IMR-90 (cell line): ENCODE measurements at regions not wholly inside any gene's neighbourhood (a gene's known extent, or its start where the extent isn't known, plus 50 kb on each side); places are given as distances from the start of the nearest gene placed in this dataset.

Source experiments
- ATAC-seq: fragments of 200-7000 bp; cut with Tn5 transposase; 2 replicates; pipeline ENCODE4 v1.9.1; 2020; ENCODE audit warnings: low read depth, mild to moderate bottlenecking, moderate library complexity
- BruUV-seq: library from RNA; stranded (reverse); fragments of 400-500 nt; replicated peaks from 2 replicates; lab custom pipeline; 2021; lab: Mats Ljungman, UMichigan
- CTCF ChIA-PET: fragments of 300-600 bp; formaldehyde crosslinking; extraction: SDS; loops from one replicate; lab custom pipeline; 2021; ENCODE audit warnings: antibody characterized with exemption; lab: Yijun Ruan, JAX
- POLR2A ChIA-PET: fragments of 300-600 bp; sonication (Branson Sonifier 250); formaldehyde crosslinking; loops from one replicate; lab custom pipeline; 2022; ENCODE audit warnings: antibody characterized with exemption; ENCODE audit not compliant: unreplicated experiment; lab: Charles Lee
- DNase-seq: peaks from one replicate; pipeline ENCODE4 v3.0.0; 2013
- H2AFZ ChIP-seq: replicated peaks from 2 replicates; pipeline ENCODE3; 2013; ENCODE audit warnings: low read length, mild to moderate bottlenecking; ENCODE audit not compliant: poor library complexity
- H2AK5ac ChIP-seq: 2 replicates; pipeline ENCODE4 v1.6.1; 2013; ENCODE audit warnings: low read depth, low read length, inconsistent platforms
- H2AK9ac ChIP-seq: replicated peaks from 2 replicates; pipeline ENCODE3; 2013; ENCODE audit warnings: mild to moderate bottlenecking, low read depth, low read length, moderate library complexity; ENCODE audit not compliant: poor library complexity
- H2BK120ac ChIP-seq: 2 replicates; pipeline ENCODE4 v1.6.1; 2013; ENCODE audit warnings: low read depth, low read length, inconsistent platforms
- H2BK15ac ChIP-seq: 3 replicates; pipeline ENCODE4 v1.6.1; 2013; ENCODE audit warnings: low read depth, low read length, inconsistent platforms
- H2BK20ac ChIP-seq: 2 replicates; pipeline ENCODE4 v1.6.1; 2013; ENCODE audit warnings: low read depth, mild to moderate bottlenecking, inconsistent platforms, low read length, moderate library complexity
- H2BK5ac ChIP-seq: 2 replicates; pipeline ENCODE4 v1.6.1; 2013; ENCODE audit warnings: mild to moderate bottlenecking, low read depth, low read length, inconsistent platforms; ENCODE audit not compliant: poor library complexity, severe bottlenecking
- H3K14ac ChIP-seq: replicated peaks from 2 replicates; pipeline ENCODE4 v1.6.1; 2013; ENCODE audit warnings: low read depth, low read length, inconsistent platforms
- H3K18ac ChIP-seq: 2 replicates; pipeline ENCODE4 v1.6.1; 2013; ENCODE audit warnings: low read depth, low read length, control low read depth
- H3K23ac ChIP-seq: 2 replicates; pipeline ENCODE4 v1.6.1; 2013; ENCODE audit warnings: low read depth, low read length, inconsistent platforms
- H3K27ac ChIP-seq: 2 replicates; pipeline ENCODE4 v1.5.1; 2013; ENCODE audit warnings: mild to moderate bottlenecking, control low read depth, low read length; ENCODE audit not compliant: insufficient read depth
- H3K27me3 ChIP-seq: 2 replicates; pipeline ENCODE4 v1.6.1; 2013; ENCODE audit warnings: low read length; ENCODE audit not compliant: control insufficient read depth, insufficient read depth
- H3K36me3 ChIP-seq: 2 replicates; pipeline ENCODE4 v1.6.1; 2013; ENCODE audit warnings: low read length, mixed read lengths; ENCODE audit not compliant: control insufficient read depth, insufficient read depth
- H3K4ac ChIP-seq: 2 replicates; pipeline ENCODE4 v1.6.1; 2013; ENCODE audit warnings: low read depth, low read length, inconsistent platforms
- H3K4me1 ChIP-seq: 2 replicates; pipeline ENCODE4 v1.6.1; 2013; ENCODE audit warnings: low read length, mixed read lengths; ENCODE audit not compliant: control insufficient read depth, insufficient read depth
- H3K4me2 ChIP-seq: 2 replicates; pipeline ENCODE4 v1.6.1; 2013; ENCODE audit warnings: low read depth, mild to moderate bottlenecking, control low read depth, low read length, moderate library complexity
- H3K4me3 ChIP-seq: 2 replicates; pipeline ENCODE4 v1.5.1; 2013; ENCODE audit warnings: low read depth, mild to moderate bottlenecking, control low read depth, low read length, moderate library complexity; ENCODE audit not compliant: insufficient read depth
- H3K56ac ChIP-seq: 2 replicates; pipeline ENCODE4 v1.6.1; 2013; ENCODE audit warnings: low read length, inconsistent platforms; ENCODE audit not compliant: insufficient read depth; ENCODE audit errors: extremely low read depth
- H3K79me1 ChIP-seq, 2 experiments: 2 replicates each; pipeline ENCODE4 v1.6.1; 2013; ENCODE audit warnings: low read length in 2 of 2, inconsistent platforms in 1 of 2, low read depth in 1 of 2
- H3K9ac ChIP-seq: 2 replicates; pipeline ENCODE4 v1.6.1; 2013; ENCODE audit warnings: low read depth, low read length, control low read depth
- H3K9me1 ChIP-seq: 2 replicates; pipeline ENCODE4 v1.6.1; 2013; ENCODE audit warnings: low read length, inconsistent platforms; ENCODE audit not compliant: insufficient read depth
- H3K9me3 ChIP-seq: 2 replicates; pipeline ENCODE4 v1.6.1; 2013; ENCODE audit warnings: low read length; ENCODE audit not compliant: control insufficient read depth, insufficient read depth
- H4K20me1 ChIP-seq: 2 replicates; pipeline ENCODE4 v1.6.1; 2013; ENCODE audit warnings: low read length, inconsistent platforms; ENCODE audit not compliant: insufficient read depth
- H4K5ac ChIP-seq: 2 replicates; pipeline ENCODE4 v1.6.1; 2013; ENCODE audit warnings: mild to moderate bottlenecking, low read depth, low read length, control low read depth
- H4K8ac ChIP-seq, 2 experiments: 2 replicates each; pipeline ENCODE4 v1.6.1; 2013; ENCODE audit warnings: low read depth in 2 of 2, low read length in 2 of 2, control low read depth in 1 of 2, inconsistent platforms in 1 of 2
- H4K91ac ChIP-seq: 2 replicates; pipeline ENCODE4 v1.6.1; 2013; ENCODE audit warnings: low read depth, low read length, inconsistent platforms; ENCODE audit not compliant: insufficient read depth
- BHLHE40 ChIP-seq: fragments of 150-350 bp; IDR thresholded peaks from 2 replicates; pipeline ENCODE4 v1.6.1; 2016; ENCODE audit warnings: mild to moderate bottlenecking, low read depth, low read length
- CTCF ChIP-seq: conservative IDR thresholded peaks from 2 replicates; pipeline ENCODE4 v1.5.1; 2012; ENCODE audit warnings: mild to moderate bottlenecking, low read depth, low read length, improper control_type of control experiment
- ELK1 ChIP-seq: fragments of 150-350 bp; IDR thresholded peaks from 2 replicates; pipeline ENCODE4 v1.6.1; 2016; ENCODE audit warnings: low read depth, mild to moderate bottlenecking, low read length, moderate library complexity, borderline replicate concordance
- FOS ChIP-seq: fragments of 150-350 bp; IDR thresholded peaks from 2 replicates; pipeline ENCODE4 v1.6.1; 2016; ENCODE audit warnings: low read depth, low read length
- MAFK ChIP-seq: IDR thresholded peaks from 2 replicates; pipeline ENCODE4 v1.6.1; 2012; ENCODE audit warnings: low read depth, low read length, improper control_type of control experiment
- MXI1 ChIP-seq: IDR thresholded peaks from 2 replicates; pipeline ENCODE4 v1.6.1; 2012; ENCODE audit warnings: low read depth, mild to moderate bottlenecking, low read length, moderate library complexity, borderline replicate concordance
- NFE2L2 ChIP-seq: fragments of 150-350 bp; IDR thresholded peaks from 2 replicates; pipeline ENCODE4 v1.6.1; 2016; ENCODE audit warnings: low read depth, mild to moderate bottlenecking, low read length
- RAD21 ChIP-seq: IDR thresholded peaks from 2 replicates; pipeline ENCODE4 v1.6.1; 2012; ENCODE audit warnings: low read length, improper control_type of control experiment
- RCOR1 ChIP-seq: IDR thresholded peaks from 2 replicates; pipeline ENCODE4 v1.6.1; 2012; ENCODE audit warnings: mild to moderate bottlenecking, low read length, improper control_type of control experiment; ENCODE audit not compliant: insufficient replicate concordance
- SMC3 ChIP-seq: fragments of 150-350 bp; IDR thresholded peaks from 2 replicates; pipeline ENCODE4 v1.6.1; 2016; ENCODE audit warnings: low read depth, mild to moderate bottlenecking, antibody characterized with exemption, low read length, moderate library complexity
- USF2 ChIP-seq: fragments of 150-350 bp; IDR thresholded peaks from 2 replicates; pipeline ENCODE4 v1.6.1; 2017; ENCODE audit warnings: mild to moderate bottlenecking, antibody characterized with exemption, low read length, low read depth
- WGBS, 2 experiments: methylation state at CpG; one replicate each; pipeline versions ENCODE4 v1.1.5 to v1.1.7; 2013; ENCODE audit warnings: missing lambda C conversion rate in 2 of 2; ENCODE audit not compliant: insufficient read length in 1 of 2; ENCODE audit errors: extremely low coverage in 2 of 2; 5-methylcytosine and 5-hydroxymethylcytosine counted together
- dilution Hi-C: fragments of 300-500 bp; cut with HindIII; formaldehyde crosslinking; loops from one replicate; pipeline ENCODE4 v1.14.3; 2018; ENCODE audit warnings: low sequenced_read_pairs; ENCODE audit not compliant: unreplicated experiment
- in situ Hi-C: fragments of 300-500 bp; cut with MboI; formaldehyde crosslinking; loops from 3 replicates; pipeline ENCODE4 v1.14.3; 2019; ENCODE audit warnings: low sequenced_read_pairs, inconsistent platforms, mixed read lengths
- intact Hi-C: fragments of 100-400 bp; cut with micrococcal nuclease; formaldehyde crosslinking; loops from 2 replicates; pipeline ENCODE4 v1.10.0; 2022

GRCh38 chr9:115216873-115217272 lies 98.9 kb upstream of the TNC start:
- CTCF ChIA-PET = no interaction called here
- Histone ChIP-seq H3K18ac (no peak overlapping the region), H3K4me2 (no peak overlapping the region), H3K14ac (no peak overlapping the region), H3K56ac (no peak overlapping the region), H2AK9ac (no peak overlapping the region), H2BK20ac (no peak overlapping the region), H4K20me1 (no peaks in the 10 kb centered on the region), H4K5ac (no peak overlapping the region), H4K8ac (no peak overlapping the region), H2BK5ac (no peak overlapping the region), H2BK15ac (no peak overlapping the region), H3K4me1 (peaks cover 4% of the 10 kb centered on the region; the same call in 1 of the 2 replicates), H2AFZ (no peak overlapping the region), H3K9me1 (peaks cover 2% of the 10 kb centered on the region; the same call in 1 of the 2 replicates), H3K79me1 (no peaks in the 10 kb centered on the region), H2AK5ac (0 out of 2 replicates have a peak overlapping the region, but pooled peaks have one; percentile 13), H3K23ac (no peak overlapping the region), H3K4me3 (no peak overlapping the region), H3K9ac (no peak overlapping the region), H3K27ac (no peak overlapping the region), H3K36me3 (no peaks in the 10 kb centered on the region), H2BK120ac (no peak overlapping the region), H3K27me3 (no peaks in the 10 kb centered on the region), H3K4ac (no peak overlapping the region), H3K9me3 (no peaks in the 10 kb centered on the region), H4K91ac (no peak overlapping the region)
- 83% methylated on average over 1 of the region's 6 CpGs; no CpG with 5 or more reads in 1 of the 2 experiments for WGBS, 2 experiments
- DNase-seq (no peak), ATAC-seq (no peak)
- TF ChIP-seq NFE2L2 (no peak), SMC3 (no peak), ELK1 (no peak), MAFK (no peak), USF2 (no peak), FOS (no peak), RCOR1 (no peak), BHLHE40 (no peak), CTCF (no peak), MXI1 (no peak), RAD21 (no peak)
- dilution Hi-C loops (no loop called here), in situ Hi-C loops (no loop called here), intact Hi-C loops (no loop called here)
- no TSS peak for BruUV-seq
- POLR2A ChIA-PET = no interaction called here
